HG03196 (cell line): ENCODE measurements at regions not wholly inside any gene's neighbourhood (a gene's known extent, or its start where the extent isn't known, plus 50 kb on each side); places are given as distances from the start of the nearest gene placed in this dataset.

Experiments used
- ATAC-seq: cut with Tn5 transposase; IDR thresholded peaks from one replicate; pipeline ENCODE4 v1.9.1; 2021; ENCODE audit not compliant: unreplicated experiment

GRCh38 chr3:159123877-159124276 is 322.0 kb downstream of the MFSD1 start:
- ATAC-seq, result no peak

GRCh38 chr3:159126261-159127020 is 324.6 kb downstream of the MFSD1 start:
- no peak for ATAC-seq

GRCh38 chr3:159127021-159127392 is 325.2 kb downstream of the MFSD1 start:
- ATAC-seq, result no peak

- ATAC-seq, result no peak
These were observed 326.8 kb downstream of the MFSD1 start for GRCh38 chr3:159128628-159129027.

- ATAC-seq, result no peak
These were observed 328.3 kb downstream of the MFSD1 start for GRCh38 chr3:159130108-159130507.

GRCh38 chr3:159131376-159131775 is 329.5 kb downstream of the MFSD1 start:
- no peak for ATAC-seq

GRCh38 chr3:159137949-159138348 is 336.1 kb downstream of the MFSD1 start:
- ATAC-seq, result no peak

- no peak for ATAC-seq
These were observed 337.5 kb downstream of the MFSD1 start for GRCh38 chr3:159139326-159139725.

GRCh38 chr3:159144472-159144871 is 342.6 kb downstream of the MFSD1 start:
- no peak for ATAC-seq

- no peak for ATAC-seq
These were observed 343.0 kb downstream of the MFSD1 start for GRCh38 chr3:159144891-159145290.

- ATAC-seq, result no peak
These were observed 344.5 kb downstream of the MFSD1 start for GRCh38 chr3:159146392-159146791.

GRCh38 chr3:159146856-159147435 is 345.1 kb downstream of the MFSD1 start:
- ATAC-seq, result no peak

GRCh38 chr3:159147813-159148212 is 346.0 kb downstream of the MFSD1 start:
- ATAC-seq, result no peak

GRCh38 chr3:159148466-159148865 is 346.6 kb downstream of the MFSD1 start:
- ATAC-seq, result no peak

- no peak for ATAC-seq
These were observed 347.3 kb downstream of the MFSD1 start for GRCh38 chr3:159149131-159149530.

GRCh38 chr3:159149633-159150032 is 347.8 kb downstream of the MFSD1 start:
- no peak for ATAC-seq

GRCh38 chr3:159150180-159150579 is 348.3 kb downstream of the MFSD1 start:
- no peak for ATAC-seq

GRCh38 chr3:159151130-159151529 is 349.3 kb downstream of the MFSD1 start:
- no peak for ATAC-seq

GRCh38 chr3:159157275-159157674 is 355.4 kb downstream of the MFSD1 start:
- ATAC-seq, result no peak

- no peak for ATAC-seq
These were observed 356.4 kb downstream of the MFSD1 start for GRCh38 chr3:159158213-159158612.

- no peak for ATAC-seq
These were observed 356.9 kb downstream of the MFSD1 start for GRCh38 chr3:159158801-159159200.

- ATAC-seq, result no peak
These were observed 357.7 kb downstream of the MFSD1 start for GRCh38 chr3:159159546-159159945.

- ATAC-seq, result no peak
These were observed 361.8 kb downstream of the MFSD1 start for GRCh38 chr3:159163656-159164055.
